Ovary (tissue), 3 donors: ENCODE measurements at regions not wholly inside any gene's neighbourhood (a gene's known extent, or its start where the extent isn't known, plus 50 kb on each side); places are given as distances from the start of the nearest gene placed in this dataset.

Experiments used
- CTCF ChIP-seq, 3 donors: fragments of 450-650 bp in 2 of 3; fragments of 200-600 bp in 1 of 3; IDR thresholded peaks; one replicate each; pipeline versions ENCODE4 v1.5.1 to v1.8.0; 2016 to 2022; ENCODE audit warnings: antibody characterized with exemption in 3 of 3, mild to moderate bottlenecking in 1 of 3
- EP300 ChIP-seq: sonication (generic); formaldehyde crosslinking; IDR thresholded peaks from one replicate; pipeline ENCODE4 v1.6.1; 2017; ENCODE audit warnings: antibody characterized with exemption
- POLR2A ChIP-seq: fragments of 450-650 bp; IDR thresholded peaks from one replicate; pipeline ENCODE4 v1.6.1; 2017; ENCODE audit warnings: antibody characterized with exemption, mild to moderate bottlenecking, moderate library complexity
- donor health status: DM: no; HTN: no; CAD: no.

GRCh38 chr5:125064621-125065438 is 318.4 kb upstream of the ZNF608 start:
- TF ChIP-seq CTCF (IDR thresholded peaks at IDR 0.05), result no peak
- TF ChIP-seq EP300, result no peak
- no peak for TF ChIP-seq POLR2A
